Prostate gland (tissue), 2 donors: ENCODE measurements at regions not wholly inside any gene's neighbourhood (a gene's known extent, or its start where the extent isn't known, plus 50 kb on each side); places are given as distances from the start of the nearest gene placed in this dataset.

Source experiments
- DNase-seq: peaks from one replicate; pipeline ENCODE4 v3.0.0-alpha.2; 2019; ENCODE audit warnings: low spot score
- H3K27ac ChIP-seq, 2 donors: fragments of 200-600 bp; sonication (generic); 2 replicates each; pipeline ENCODE4 v1.5.1; 2017 to 2019
- H3K27me3 ChIP-seq: fragments of 200-600 bp; sonication (generic); replicated peaks from 2 replicates; pipeline ENCODE4 v1.5.1; 2019; ENCODE audit not compliant: insufficient read depth
- H3K36me3 ChIP-seq, 2 donors: fragments of 200-600 bp; sonication (generic); 1 replicate in 1 of 2; 2 replicates in 1 of 2; pipeline versions ENCODE4 v1.5.1 to v1.8.1; 2017 to 2019
- H3K4me1 ChIP-seq: fragments of 200-600 bp; sonication (generic); replicated peaks from 2 replicates; pipeline ENCODE4 v1.5.1; 2019
- H3K4me3 ChIP-seq, 2 donors: fragments of 200-600 bp; sonication (generic); 2 replicates each; pipeline ENCODE4 v1.5.1; 2017 to 2019
- H3K9me3 ChIP-seq: fragments of 200-600 bp; sonication (generic); 2 replicates; pipeline ENCODE4 v1.5.1; 2017
- POLR2A ChIP-seq: fragments of 450-650 bp; IDR thresholded peaks from one replicate; pipeline ENCODE4 v1.6.1; 2016; ENCODE audit warnings: antibody characterized with exemption, mild to moderate bottlenecking
- POLR2AphosphoS5 ChIP-seq: sonication (generic); formaldehyde crosslinking; IDR thresholded peaks from one replicate; pipeline ENCODE4 v1.6.1; 2017; ENCODE audit warnings: antibody characterized with exemption
- WGBS: methylation state at CpG from one replicate; pipeline ENCODE4 v1.1.5; 2018; 5-methylcytosine and 5-hydroxymethylcytosine counted together
- intact Hi-C: fragments of 100-400 bp; cut with DNase I; formaldehyde crosslinking; loops from one replicate; pipeline ENCODE4 v1.14.2; 2022
- TF ChIP-seq, protein P1 (sequence below), 4 experiments: fragments of 200-600 bp in 2 of 4; fragments of 450-650 bp in 2 of 4; sonication (generic) in 2 of 4; IDR thresholded peaks; 1 replicate in 3 of 4; 2 replicates in 1 of 4; pipeline ENCODE4 v1.5.1; 2016 to 2019; ENCODE audit warnings: antibody characterized with exemption in 4 of 4, mild to moderate bottlenecking in 2 of 4, moderate library complexity in 2 of 4

- H3K36me3 ChIP-seq = no peaks in the 10 kb centered on the region
- TF ChIP-seq POLR2A (no peak), POLR2AphosphoS5 (no peak)
- TF ChIP-seq, protein P1, sequence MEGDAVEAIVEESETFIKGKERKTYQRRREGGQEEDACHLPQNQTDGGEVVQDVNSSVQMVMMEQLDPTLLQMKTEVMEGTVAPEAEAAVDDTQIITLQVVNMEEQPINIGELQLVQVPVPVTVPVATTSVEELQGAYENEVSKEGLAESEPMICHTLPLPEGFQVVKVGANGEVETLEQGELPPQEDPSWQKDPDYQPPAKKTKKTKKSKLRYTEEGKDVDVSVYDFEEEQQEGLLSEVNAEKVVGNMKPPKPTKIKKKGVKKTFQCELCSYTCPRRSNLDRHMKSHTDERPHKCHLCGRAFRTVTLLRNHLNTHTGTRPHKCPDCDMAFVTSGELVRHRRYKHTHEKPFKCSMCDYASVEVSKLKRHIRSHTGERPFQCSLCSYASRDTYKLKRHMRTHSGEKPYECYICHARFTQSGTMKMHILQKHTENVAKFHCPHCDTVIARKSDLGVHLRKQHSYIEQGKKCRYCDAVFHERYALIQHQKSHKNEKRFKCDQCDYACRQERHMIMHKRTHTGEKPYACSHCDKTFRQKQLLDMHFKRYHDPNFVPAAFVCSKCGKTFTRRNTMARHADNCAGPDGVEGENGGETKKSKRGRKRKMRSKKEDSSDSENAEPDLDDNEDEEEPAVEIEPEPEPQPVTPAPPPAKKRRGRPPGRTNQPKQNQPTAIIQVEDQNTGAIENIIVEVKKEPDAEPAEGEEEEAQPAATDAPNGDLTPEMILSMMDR (IDR thresholded peaks at IDR 0.05) = no peak
- no peaks in the 10 kb centered on the region for H3K9me3 ChIP-seq
- no peak overlapping the region for H3K27ac ChIP-seq
- H3K27me3 ChIP-seq = no peaks in the 10 kb centered on the region
- intact Hi-C loops = no loop called here
- no peaks in the 10 kb centered on the region for H3K4me1 ChIP-seq
- H3K4me3 ChIP-seq = no peak overlapping the region
- DNase-seq = no peak
- 90% methylated on average over 3 of the region's 3 CpGs for WGBS
Observed at GRCh38 chr4:123593655-123594054, 197.1 kb downstream of the SPRY1 start.

DNA sequence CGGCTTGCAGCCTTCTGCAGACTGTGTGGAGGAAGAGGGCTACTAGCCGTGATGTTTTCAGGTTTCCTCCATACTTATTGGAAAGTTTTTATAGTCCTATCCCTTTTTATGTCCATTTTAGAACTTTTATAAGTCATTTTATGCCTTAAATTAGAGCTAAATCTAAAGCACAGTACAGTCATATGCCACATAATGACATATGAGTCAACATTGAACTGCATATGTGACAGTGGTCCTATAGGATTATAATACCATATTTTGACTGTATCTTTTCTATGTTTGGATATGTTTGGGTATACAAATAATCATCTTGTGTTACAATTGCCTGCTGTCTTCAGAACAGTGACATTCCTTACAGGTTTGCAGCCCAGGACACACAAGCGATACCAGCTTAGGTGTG, 200.2 kb downstream of the SPRY1 start:
- no peaks in the 10 kb centered on the region for H3K27me3 ChIP-seq
- intact Hi-C loops = no loop called here
- H3K4me3 ChIP-seq = no peak overlapping the region
- TF ChIP-seq, protein P1 (IDR thresholded peaks at IDR 0.05) = no peak
- TF ChIP-seq POLR2AphosphoS5 (no peak), POLR2A (no peak)
- 95% methylated on average over 3 of the region's 3 CpGs for WGBS
- no peaks in the 10 kb centered on the region for H3K4me1 ChIP-seq
- DNase-seq = no peak
- no peak overlapping the region for H3K27ac ChIP-seq
- no peaks in the 10 kb centered on the region for H3K36me3 ChIP-seq
- H3K9me3 ChIP-seq = no peaks in the 10 kb centered on the region

- Histone ChIP-seq H3K4me3 (no peak overlapping the region), H3K9me3 (no peaks in the 10 kb centered on the region), H3K27me3 (no peaks in the 10 kb centered on the region), H3K27ac (no peak overlapping the region), H3K36me3 (no peaks in the 10 kb centered on the region), H3K4me1 (no peaks in the 10 kb centered on the region)
- WGBS = 53% methylated on average over 1 of the region's 1 CpG
- no peak for DNase-seq
- TF ChIP-seq POLR2AphosphoS5 (peak; percentile 27), POLR2A (no peak)
- intact Hi-C loops = no loop called here
Observed at GRCh38 chr4:123597586-123597985, 201.0 kb downstream of the SPRY1 start.

DNA sequence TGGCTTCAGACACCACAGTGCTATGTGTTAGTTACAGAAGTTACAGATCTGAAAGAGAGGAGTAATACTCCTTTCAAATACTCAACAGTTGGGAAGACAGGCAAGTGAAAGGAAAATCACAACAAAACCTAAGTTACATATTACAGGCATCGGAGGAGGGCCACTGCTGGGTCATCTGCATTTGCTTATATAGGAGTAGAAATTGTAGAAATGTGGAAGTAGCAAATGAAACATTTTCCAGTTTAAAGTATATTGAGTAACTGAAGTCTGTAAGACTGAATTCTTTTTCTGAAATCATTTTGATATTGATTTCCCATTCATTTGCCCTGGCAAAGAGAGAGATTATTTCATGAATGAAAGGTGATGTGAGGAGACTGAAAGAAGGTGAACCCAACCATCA, 201.7 kb downstream of the SPRY1 start:
- TF ChIP-seq POLR2A (no peak), POLR2AphosphoS5 (no peak)
- TF ChIP-seq, protein P1 (IDR thresholded peaks at IDR 0.05) = no peak
- no peaks in the 10 kb centered on the region for H3K4me1 ChIP-seq
- DNase-seq = no peak
- no peaks in the 10 kb centered on the region for H3K36me3 ChIP-seq
- H3K27ac ChIP-seq = no peak overlapping the region
- H3K9me3 ChIP-seq = no peaks in the 10 kb centered on the region
- intact Hi-C loops = no loop called here
- 93% methylated on average over 1 of the region's 1 CpG for WGBS
- no peaks in the 10 kb centered on the region for H3K27me3 ChIP-seq
- H3K4me3 ChIP-seq = no peak overlapping the region

DNA sequence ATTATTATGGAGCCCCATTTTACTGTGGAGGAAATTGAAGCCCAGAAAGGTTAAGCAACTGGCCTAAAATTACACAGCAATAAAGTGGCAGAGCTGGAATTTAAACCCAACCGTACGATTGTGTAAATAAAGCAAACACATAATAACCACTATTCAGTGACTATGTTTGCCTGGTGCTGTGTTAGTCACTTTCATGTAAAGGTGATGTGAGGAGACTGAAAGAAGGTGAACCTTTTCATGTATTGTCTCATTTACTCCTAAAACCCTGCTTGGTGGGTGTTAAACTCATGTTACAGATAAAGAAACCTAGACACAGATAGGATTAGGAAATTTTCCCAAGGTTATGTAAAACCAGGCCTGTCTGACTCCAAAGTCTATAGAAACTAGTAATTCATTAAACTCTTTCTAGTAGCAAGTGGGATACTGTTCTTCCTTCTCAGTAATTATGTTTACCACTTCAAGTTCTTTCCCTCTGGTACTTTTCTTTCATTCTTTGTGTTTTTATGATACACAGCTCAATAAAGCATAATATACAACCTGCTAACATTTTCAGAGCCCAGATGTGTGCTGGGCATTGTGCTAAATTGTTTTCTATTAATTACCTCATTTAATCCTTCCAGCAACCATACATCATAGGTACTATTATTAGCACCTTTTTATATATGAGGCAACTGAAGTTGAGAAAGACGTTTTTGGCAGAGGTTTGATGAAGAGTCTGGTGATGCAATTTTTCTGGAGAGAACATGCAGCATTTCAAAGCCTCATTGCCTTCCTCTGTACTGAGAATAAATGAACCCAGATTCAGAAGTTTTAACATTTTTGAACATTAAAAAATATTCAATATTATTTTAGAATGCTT, 202.7 kb downstream of the SPRY1 start:
- intact Hi-C loops = no loop called here
- Histone ChIP-seq H3K27me3 (no peaks in the 10 kb centered on the region), H3K36me3 (no peaks in the 10 kb centered on the region), H3K27ac (no peak overlapping the region), H3K4me1 (no peaks in the 10 kb centered on the region), H3K9me3 (no peaks in the 10 kb centered on the region), H3K4me3 (no peak overlapping the region)
- TF ChIP-seq POLR2A (no peak), POLR2AphosphoS5 (no peak)
- TF ChIP-seq, protein P1 (IDR thresholded peaks at IDR 0.05) = no peak
- 52% methylated on average over 3 of the region's 3 CpGs for WGBS
- no peak for DNase-seq
